ENCODE measurements at regions not wholly inside any gene's neighbourhood (a gene's known extent, or its start where the extent isn't known, plus 50 kb on each side); places are given as distances from the start of the nearest gene placed in this dataset.

GRCh38 chr6:151178373-151178772 is 61.4 kb upstream of the AKAP12 start:
- Histone ChIP-seq H3K27me3 (ENCODE audit: control insufficient read depth in 1 of 2, insufficient read depth in 2 of 2, low read length in 2 of 2) (peaks cover 0 to 3% of the 10 kb centered on the region in 2 experiments; a peak in 2 of 5 replicates), H3K4me1 (ENCODE audit: insufficient read depth, low read length) (peaks cover 13% of the 10 kb centered on the region; the same call in 1 of the 2 replicates), H4K20me1 (ENCODE audit: insufficient read depth, low read length) (no peaks in the 10 kb centered on the region), H3K36me3 (replicated peaks in 1 of 2; ENCODE audit: control insufficient read depth in 1 of 2, insufficient read depth in 2 of 2, low read length in 2 of 2) (no peaks in the 10 kb centered on the region), H3K9me3 (ENCODE audit: low read length) (no peaks in the 10 kb centered on the region), H3K27ac (ENCODE audit: extremely low read length, insufficient read depth, low read length) (no peak overlapping the region), H3K9ac (ENCODE audit: insufficient read depth, low read depth, low read length) (no peak overlapping the region), H3K4me3 (replicated peaks in 1 of 3; ENCODE audit: insufficient read depth in 1 of 3, low read depth in 2 of 3, low read length in 3 of 3) (no peak overlapping the region), H3K79me2 (ENCODE audit: insufficient read depth, low read length) (no peaks in the 10 kb centered on the region), H2AFZ (ENCODE audit: low read length) (no peak overlapping the region), H3K4me2 (ENCODE audit: low read depth, low read length) (no peak overlapping the region)
- FAIRE-seq, result no peak
- no peak for TF ChIP-seq UBTF (CRISPR knock-in tag; IDR thresholded peaks at IDR 0.05)
- TF ChIP-seq ZIK1 (CRISPR knock-in tag; IDR thresholded peaks at IDR 0.05; ENCODE audit: borderline replicate concordance, low read depth), result no peak
- TF ChIP-seq CTCF (CRISPR knock-in tag; IDR thresholded peaks at IDR 0.05), result no peak
- TF ChIP-seq SALL2 (CRISPR knock-in tag; IDR thresholded peaks at IDR 0.05), result no peak
- TF ChIP-seq ZNF512 (CRISPR knock-in tag; IDR thresholded peaks at IDR 0.05), result no peak
- TF ChIP-seq SP5 (CRISPR knock-in tag; IDR thresholded peaks at IDR 0.05; ENCODE audit: borderline replicate concordance, low read depth), result no peak
- TF ChIP-seq ZNF30 (CRISPR knock-in tag; IDR thresholded peaks at IDR 0.05), result no peak
- no peak for TF ChIP-seq HNF1B (CRISPR knock-in tag; IDR thresholded peaks at IDR 0.05)
- ChIA-PET CTCF (ENCODE audit: low intra/inter-chr PET ratio, low total read pairs) (no interaction called here), POLR2A (no interaction called here)
- WGBS (ENCODE audit: low lambda C conversion rate), result 67% methylated on average over 3 of the region's 3 CpGs
- DNase-seq (ENCODE audit: low spot score), result no peak
- no TSS peak for BruUV-seq (replicated peaks)
- intact Hi-C loops (cut with micrococcal nuclease; ENCODE audit: unreplicated experiment) (no loop called here), in situ Hi-C loops (cut with HindIII; ENCODE audit: extremely low pct_ligation_motif_present, low pct_unique_long_range_greater_than_20kb) (no loop called here)
- no peak for ATAC-seq

All from HepG2 (cell line).